Stimulated activated CD4-positive, alpha-beta T cell treated with anti-CD3 and anti-CD28 coated beads, Interleukin-2, amount 100 ng/mL, for 48 hours (primary cell): ENCODE measurements at regions not wholly inside any gene's neighbourhood (a gene's known extent, or its start where the extent isn't known, plus 50 kb on each side); places are given as distances from the start of the nearest gene placed in this dataset.
"Not testable (repeated sequence)": the region's sequence is repeated elsewhere in the genome, so short reads cannot be mapped to it uniquely, and the experiment has no call there.

Experiments
- DNase-seq, 2 donors: peaks; one replicate each; pipeline ENCODE4 v3.0.0-alpha.2; 2020

GRCh38 chr21:10431995-10432394, 89.4 kb upstream of the TPTE start:
- DNase-seq = not testable (repeated sequence)

- DNase-seq = not testable (repeated sequence)
These were observed 88.9 kb upstream of the TPTE start for GRCh38 chr21:10432456-10432855.

- not testable (repeated sequence) for DNase-seq
These were observed 83.4 kb upstream of the TPTE start for GRCh38 chr21:10437977-10438376.

- DNase-seq = not testable (repeated sequence)
These were observed 80.7 kb upstream of the TPTE start for GRCh38 chr21:10440639-10441038.

GRCh38 chr21:10442018-10442417, 79.4 kb upstream of the TPTE start:
- not testable (repeated sequence) for DNase-seq

- DNase-seq = not testable (repeated sequence)
These were observed 75.7 kb upstream of the TPTE start for GRCh38 chr21:10445685-10446084.

- not testable (repeated sequence) for DNase-seq
These were observed 71.9 kb upstream of the TPTE start for GRCh38 chr21:10449451-10449850.

GRCh38 chr21:10451274-10451673, 70.1 kb upstream of the TPTE start:
- not testable (repeated sequence) for DNase-seq

GRCh38 chr21:10457765-10458164, 63.6 kb upstream of the TPTE start:
- DNase-seq = not testable (repeated sequence)

GRCh38 chr21:10460957-10461356, 60.4 kb upstream of the TPTE start:
- DNase-seq = not testable (repeated sequence)

GRCh38 chr21:10461445-10461844, 59.9 kb upstream of the TPTE start:
- DNase-seq = not testable (repeated sequence)

GRCh38 chr21:10463156-10463555, 58.2 kb upstream of the TPTE start:
- DNase-seq = no peak

- DNase-seq = no peak
These were observed 56.4 kb upstream of the TPTE start for GRCh38 chr21:10464975-10465374.

GRCh38 chr21:10465524-10466110, 55.8 kb upstream of the TPTE start:
- DNase-seq = not testable (repeated sequence)

- no peak for DNase-seq
These were observed 55.2 kb upstream of the TPTE start for GRCh38 chr21:10466200-10466599.
